ENCODE measurements at regions not wholly inside any gene's neighbourhood (a gene's known extent, or its start where the extent isn't known, plus 50 kb on each side); places are given as distances from the start of the nearest gene placed in this dataset.

- TF ChIP-seq CTCF (IDR thresholded peaks at IDR 0.05; ENCODE audit: poor library complexity, severe bottlenecking) (no peak), POLR2AphosphoS5 (IDR thresholded peaks at IDR 0.05) (no peak), RAD21 (conservative IDR thresholded peaks at IDR 0.05) (no peak)
These were observed 58.5 kb upstream of the OSBPL8 start for GRCh38 chr12:76618031-76618430.

Measured in neural cell (in vitro differentiated cells).